PC-3 (cell line): ENCODE measurements at regions not wholly inside any gene's neighbourhood (a gene's known extent, or its start where the extent isn't known, plus 50 kb on each side); places are given as distances from the start of the nearest gene placed in this dataset.

Source experiments
- ATAC-seq: fragments of 200-7000 bp; cut with Tn5 transposase; 2 replicates; pipeline ENCODE4 v1.9.1; 2020; ENCODE audit warnings: mild to moderate bottlenecking, moderate library complexity
- BruUV-seq: library from RNA; stranded (reverse); fragments of 400-500 nt; replicated peaks from 2 replicates; lab custom pipeline; 2021; lab: Mats Ljungman, UMichigan
- CTCF ChIA-PET: fragments of 300-600 bp; sonication (Branson Sonifier 250); formaldehyde crosslinking; loops from one replicate; lab custom pipeline; 2022; ENCODE audit warnings: antibody characterized with exemption; lab: Charles Lee
- POLR2A ChIA-PET: fragments of 300-600 bp; sonication (Branson Sonifier 250); formaldehyde crosslinking; loops from one replicate; lab custom pipeline; 2022; ENCODE audit warnings: antibody characterized with exemption; ENCODE audit not compliant: unreplicated experiment; lab: Charles Lee
- DNase-seq: peaks from one replicate; pipeline ENCODE4 v3.0.0-alpha.2; 2015
- H2AFZ ChIP-seq: fragments of 300-600 bp; sonication (generic); 2 replicates; pipeline ENCODE4 v1.6.0; 2016; ENCODE audit warnings: antibody characterized with exemption, low read length
- H3F3A ChIP-seq: fragments of 300-600 bp; sonication (generic); one replicate; pipeline ENCODE4 v1.6.0; 2017; ENCODE audit warnings: antibody characterized with exemption, low read length, control low read depth, mild to moderate bottlenecking; ENCODE audit not compliant: unreplicated experiment
- H3K27ac ChIP-seq: fragments of 300-600 bp; sonication (generic); 2 replicates; pipeline ENCODE4 v1.5.1; 2016; ENCODE audit warnings: mild to moderate bottlenecking, low read length
- H3K27me3 ChIP-seq: fragments of 300-600 bp; sonication (generic); 2 replicates; pipeline ENCODE4 v1.6.1; 2016; ENCODE audit warnings: low read length, mixed read lengths
- H3K36me3 ChIP-seq: fragments of 300-600 bp; sonication (generic); 2 replicates; pipeline ENCODE4 v1.6.1; 2016; ENCODE audit warnings: low read depth, mixed run types, low read length, mixed read lengths
- H3K4me1 ChIP-seq: fragments of 300-600 bp; sonication (generic); 2 replicates; pipeline ENCODE4 v1.5.1; 2016; ENCODE audit warnings: low read length; ENCODE audit not compliant: insufficient read depth
- H3K4me2 ChIP-seq: fragments of 300-600 bp; sonication (generic); 2 replicates; pipeline ENCODE4 v1.6.0; 2016; ENCODE audit warnings: low read length
- H3K4me3 ChIP-seq: fragments of 300-600 bp; sonication (generic); 2 replicates; pipeline ENCODE4 v1.5.1; 2016; ENCODE audit warnings: mild to moderate bottlenecking, low read length, mixed read lengths
- H3K79me2 ChIP-seq: fragments of 300-600 bp; sonication (generic); 2 replicates; pipeline ENCODE4 v1.6.1; 2017; ENCODE audit warnings: low read length, mixed read lengths
- H3K9ac ChIP-seq: fragments of 300-600 bp; sonication (generic); 2 replicates; pipeline ENCODE4 v1.6.0; 2016; ENCODE audit warnings: mild to moderate bottlenecking, low read length
- H3K9me2 ChIP-seq: fragments of 300-600 bp; sonication (generic); replicated peaks from 2 replicates; pipeline ENCODE4 v1.6.1; 2016; ENCODE audit warnings: mixed run types, low read length, mixed read lengths
- H3K9me3 ChIP-seq: fragments of 300-600 bp; sonication (generic); 2 replicates; pipeline ENCODE4 v1.6.1; 2016; ENCODE audit warnings: low read length, mixed read lengths
- H4K20me1 ChIP-seq: fragments of 300-600 bp; sonication (generic); 2 replicates; pipeline ENCODE4 v1.6.1; 2016; ENCODE audit warnings: low read length, mixed read lengths
- EZH2 ChIP-seq: fragments of 300-600 bp; sonication (generic); IDR thresholded peaks from one replicate; pipeline ENCODE4 v1.6.1; 2017; ENCODE audit warnings: antibody characterized with exemption, mild to moderate bottlenecking, low read length; ENCODE audit not compliant: unreplicated experiment
- EZH2phosphoT487 ChIP-seq: fragments of 300-600 bp; sonication (generic); IDR thresholded peaks from 2 replicates; pipeline ENCODE4 v1.6.1; 2018; ENCODE audit warnings: mild to moderate bottlenecking, antibody characterized with exemption, low read length, borderline replicate concordance
- intact Hi-C: fragments of 100-400 bp; cut with micrococcal nuclease; formaldehyde crosslinking; loops from 2 replicates; pipeline ENCODE4 v1.9.0; 2023
- TF ChIP-seq, protein P1 (sequence below): fragments of 300-600 bp; sonication (generic); conservative IDR thresholded peaks from 2 replicates; pipeline ENCODE4 v1.5.1; 2017; ENCODE audit warnings: antibody characterized with exemption, low read depth, mild to moderate bottlenecking, low read length

- H3K36me3 ChIP-seq: no peaks in the 10 kb centered on the region
- H3K79me2 ChIP-seq: no peaks in the 10 kb centered on the region
- H3F3A ChIP-seq: no peaks in the 10 kb centered on the region
- POLR2A ChIA-PET: no interaction called here
- no peaks in the 10 kb centered on the region for H3K9me3 ChIP-seq
- H4K20me1 ChIP-seq: no peaks in the 10 kb centered on the region
- no peak for DNase-seq
- CTCF ChIA-PET: no interaction called here
- no peak overlapping the region for H3K9ac ChIP-seq
- no peak for ATAC-seq
- peaks cover 3% of the 10 kb centered on the region; the same call in 1 of the 2 replicates for H3K27me3 ChIP-seq
- H3K4me3 ChIP-seq: no peak overlapping the region
- H3K4me2 ChIP-seq: no peak overlapping the region
- no peak overlapping the region for H3K27ac ChIP-seq
- no peaks in the 10 kb centered on the region for H3K9me2 ChIP-seq
- H3K4me1 ChIP-seq: no peaks in the 10 kb centered on the region
- no peak overlapping the region for H2AFZ ChIP-seq
- BruUV-seq: no TSS peak
- intact Hi-C loops: no loop called here
- TF ChIP-seq EZH2 (no peak), EZH2phosphoT487 (no peak)
- TF ChIP-seq, protein P1, sequence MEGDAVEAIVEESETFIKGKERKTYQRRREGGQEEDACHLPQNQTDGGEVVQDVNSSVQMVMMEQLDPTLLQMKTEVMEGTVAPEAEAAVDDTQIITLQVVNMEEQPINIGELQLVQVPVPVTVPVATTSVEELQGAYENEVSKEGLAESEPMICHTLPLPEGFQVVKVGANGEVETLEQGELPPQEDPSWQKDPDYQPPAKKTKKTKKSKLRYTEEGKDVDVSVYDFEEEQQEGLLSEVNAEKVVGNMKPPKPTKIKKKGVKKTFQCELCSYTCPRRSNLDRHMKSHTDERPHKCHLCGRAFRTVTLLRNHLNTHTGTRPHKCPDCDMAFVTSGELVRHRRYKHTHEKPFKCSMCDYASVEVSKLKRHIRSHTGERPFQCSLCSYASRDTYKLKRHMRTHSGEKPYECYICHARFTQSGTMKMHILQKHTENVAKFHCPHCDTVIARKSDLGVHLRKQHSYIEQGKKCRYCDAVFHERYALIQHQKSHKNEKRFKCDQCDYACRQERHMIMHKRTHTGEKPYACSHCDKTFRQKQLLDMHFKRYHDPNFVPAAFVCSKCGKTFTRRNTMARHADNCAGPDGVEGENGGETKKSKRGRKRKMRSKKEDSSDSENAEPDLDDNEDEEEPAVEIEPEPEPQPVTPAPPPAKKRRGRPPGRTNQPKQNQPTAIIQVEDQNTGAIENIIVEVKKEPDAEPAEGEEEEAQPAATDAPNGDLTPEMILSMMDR: no peak
Measured at GRCh38 chr1:170365331-170365730, 166.6 kb upstream of the GORAB start.

GRCh38 chr1:170366980-170367379 lies 165.0 kb upstream of the GORAB start:
- H3K9me2 ChIP-seq: no peaks in the 10 kb centered on the region
- no peak overlapping the region for H3K9ac ChIP-seq
- H3K36me3 ChIP-seq: no peaks in the 10 kb centered on the region
- H4K20me1 ChIP-seq: no peaks in the 10 kb centered on the region
- ChIA-PET CTCF (no interaction called here), POLR2A (no interaction called here)
- H3K4me3 ChIP-seq: no peak overlapping the region
- no peak overlapping the region for H2AFZ ChIP-seq
- no peaks in the 10 kb centered on the region for H3F3A ChIP-seq
- ATAC-seq: no peak
- H3K27ac ChIP-seq: no peak overlapping the region
- DNase-seq: no peak
- intact Hi-C loops: no loop called here
- peaks cover 3% of the 10 kb centered on the region; the same call in 1 of the 2 replicates for H3K27me3 ChIP-seq
- H3K4me2 ChIP-seq: no peak overlapping the region
- no peak for TF ChIP-seq EZH2
- TF ChIP-seq EZH2phosphoT487: no peak
- TF ChIP-seq, protein P1: no peak
- H3K79me2 ChIP-seq: no peaks in the 10 kb centered on the region
- H3K4me1 ChIP-seq: no peaks in the 10 kb centered on the region
- H3K9me3 ChIP-seq: no peaks in the 10 kb centered on the region
- BruUV-seq: no TSS peak

GRCh38 chr1:170367615-170368014 lies 164.4 kb upstream of the GORAB start:
- Histone ChIP-seq H3K9me3 (no peaks in the 10 kb centered on the region), H3K27ac (no peak overlapping the region), H3K36me3 (no peaks in the 10 kb centered on the region), H4K20me1 (no peaks in the 10 kb centered on the region), H3F3A (no peaks in the 10 kb centered on the region), H3K4me1 (no peaks in the 10 kb centered on the region), H3K9ac (no peak overlapping the region), H3K4me3 (no peak overlapping the region), H3K4me2 (no peak overlapping the region), H3K27me3 (peaks cover 3% of the 10 kb centered on the region; the same call in 1 of the 2 replicates), H3K9me2 (no peaks in the 10 kb centered on the region), H2AFZ (no peak overlapping the region), H3K79me2 (no peaks in the 10 kb centered on the region)
- DNase-seq (no peak), ATAC-seq (no peak)
- ChIA-PET CTCF (no interaction called here), POLR2A (no interaction called here)
- intact Hi-C loops: no loop called here
- TF ChIP-seq, protein P1: no peak
- no peak for TF ChIP-seq EZH2
- TF ChIP-seq EZH2phosphoT487: no peak
- BruUV-seq: no TSS peak
